OCI-LY7 (cell line): ENCODE measurements at regions not wholly inside any gene's neighbourhood (a gene's known extent, or its start where the extent isn't known, plus 50 kb on each side); places are given as distances from the start of the nearest gene placed in this dataset.

ENCODE experiments used
- BruUV-seq: library from RNA; stranded (reverse); fragments of 400-500 nt; replicated peaks from 2 replicates; lab custom pipeline; 2021; lab: Mats Ljungman, UMichigan
- CTCF ChIA-PET: fragments of 300-600 bp; sonication (Branson Sonifier 250); formaldehyde crosslinking; loops from one replicate; lab custom pipeline; 2022; ENCODE audit warnings: antibody characterized with exemption; ENCODE audit not compliant: unreplicated experiment; lab: Charles Lee
- POLR2A ChIA-PET: fragments of 300-600 bp; sonication (Branson Sonifier 250); formaldehyde crosslinking; loops from one replicate; lab custom pipeline; 2022; ENCODE audit warnings: antibody characterized with exemption; lab: Charles Lee
- DNase-seq: peaks from one replicate; pipeline ENCODE4 v3.0.0-alpha.2; 2015; ENCODE audit warnings: low spot score
- H2AFZ ChIP-seq: fragments of 200-600 bp; sonication (generic), shearing (Covaris generic); 2 replicates; pipeline ENCODE4 v1.6.1; 2014; ENCODE audit warnings: mild to moderate bottlenecking, antibody characterized with exemption, low read length, moderate library complexity
- H3K27ac ChIP-seq: fragments of 200-600 bp; sonication (generic); 2 replicates; pipeline ENCODE4 v1.5.1; 2014; ENCODE audit warnings: mixed run types, low read depth, mild to moderate bottlenecking, moderate library complexity, low read length, inconsistent platforms; ENCODE audit not compliant: poor library complexity, severe bottlenecking
- H3K36me3 ChIP-seq: fragments of 200-600 bp; sonication (generic); 2 replicates; pipeline ENCODE4 v1.6.1; 2014; ENCODE audit warnings: mild to moderate bottlenecking, antibody characterized with exemption, low read length, moderate library complexity, mixed read lengths; ENCODE audit not compliant: insufficient read depth
- H3K4me1 ChIP-seq: fragments of 200-600 bp; sonication (generic); 2 replicates; pipeline ENCODE4 v1.5.1; 2014; ENCODE audit warnings: mild to moderate bottlenecking, low read length; ENCODE audit not compliant: insufficient read depth, poor library complexity, severe bottlenecking
- H3K4me2 ChIP-seq: fragments of 200-600 bp; sonication (generic); 2 replicates; pipeline ENCODE4 v1.6.1; 2014; ENCODE audit warnings: mild to moderate bottlenecking, low read length
- H3K4me3 ChIP-seq: fragments of 200-600 bp; sonication (generic); 2 replicates; pipeline ENCODE4 v1.5.1; 2014; ENCODE audit warnings: mild to moderate bottlenecking, low read depth, low read length; ENCODE audit not compliant: poor library complexity, severe bottlenecking
- H3K79me2 ChIP-seq: fragments of 200-600 bp; sonication (generic); 2 replicates; pipeline ENCODE4 v1.6.1; 2016; ENCODE audit warnings: low read depth, mild to moderate bottlenecking, low read length, moderate library complexity, mixed read lengths; ENCODE audit not compliant: insufficient read depth
- H3K9me2 ChIP-seq: fragments of 200-600 bp; sonication (generic); 2 replicates; pipeline ENCODE4 v1.6.1; 2016; ENCODE audit warnings: mild to moderate bottlenecking, low read length, mixed read lengths; ENCODE audit not compliant: insufficient read depth
- H3K9me3 ChIP-seq: fragments of 200-600 bp; sonication (generic); 2 replicates; pipeline ENCODE4 v1.6.1; 2014; ENCODE audit warnings: mild to moderate bottlenecking, mixed run types, low read length, mixed read lengths
- H4K20me1 ChIP-seq: fragments of 200-600 bp; sonication (generic); 2 replicates; pipeline ENCODE4 v1.6.1; 2014; ENCODE audit warnings: mild to moderate bottlenecking, antibody characterized with exemption, low read length, moderate library complexity, mixed read lengths; ENCODE audit not compliant: insufficient read depth
- CTCF ChIP-seq: fragments of 200-600 bp; sonication (generic); conservative IDR thresholded peaks from 2 replicates; pipeline ENCODE4 v1.5.1; 2014; ENCODE audit warnings: mild to moderate bottlenecking, antibody characterized with exemption, low read length, moderate library complexity, mixed read lengths
- EZH2phosphoT487 ChIP-seq: fragments of 200-600 bp; sonication (generic); IDR thresholded peaks from 2 replicates; pipeline ENCODE4 v1.6.1; 2018; ENCODE audit warnings: low read depth, borderline replicate concordance, mild to moderate bottlenecking, mixed run types, antibody characterized with exemption, low read length, moderate library complexity, mixed read lengths
- intact Hi-C: fragments of 100-400 bp; cut with micrococcal nuclease; formaldehyde crosslinking; loops from one replicate; pipeline ENCODE4 v1.10.0; 2022; ENCODE audit not compliant: unreplicated experiment

GRCh38 chr14:26888592-26888991 is 290.8 kb upstream of the NOVA1 start:
- no peaks in the 10 kb centered on the region for H3K79me2 ChIP-seq
- no TSS peak for BruUV-seq
- H3K4me2 ChIP-seq, result no peak overlapping the region
- no peak overlapping the region for H3K4me3 ChIP-seq
- no peaks in the 10 kb centered on the region for H3K36me3 ChIP-seq
- CTCF ChIA-PET, result no interaction called here
- DNase-seq, result no peak
- no peaks in the 10 kb centered on the region for H3K4me1 ChIP-seq
- H4K20me1 ChIP-seq, result no peaks in the 10 kb centered on the region
- H3K9me2 ChIP-seq, result no peaks in the 10 kb centered on the region
- peaks cover 18% of the 10 kb centered on the region; the same call in 1 of the 2 replicates for H3K9me3 ChIP-seq
- no peak for TF ChIP-seq CTCF
- no peak for TF ChIP-seq EZH2phosphoT487
- H2AFZ ChIP-seq, result no peak overlapping the region
- H3K27ac ChIP-seq, result no peak overlapping the region
- POLR2A ChIA-PET, result no interaction called here
- intact Hi-C loops, result no loop called here

GRCh38 chr14:26896447-26896846 is 298.6 kb upstream of the NOVA1 start:
- Histone ChIP-seq H3K4me3 (no peak overlapping the region), H3K27ac (no peak overlapping the region), H3K4me1 (no peaks in the 10 kb centered on the region), H4K20me1 (no peaks in the 10 kb centered on the region), H3K79me2 (no peaks in the 10 kb centered on the region), H3K9me2 (no peaks in the 10 kb centered on the region), H3K36me3 (no peaks in the 10 kb centered on the region), H3K4me2 (no peak overlapping the region), H3K9me3 (0 out of 2 replicates have a peak, but pooled peaks cover 19% of the 10 kb centered on the region), H2AFZ (no peak overlapping the region)
- ChIA-PET CTCF (no interaction called here), POLR2A (interaction anchor here (0.9 to 1.6 kb wide), 2 partner anchors 15 to 18 kb away, joined by 3 read pairs; no protein-coding TSS in a partner anchor)
- intact Hi-C loops, result no loop called here
- DNase-seq, result no peak
- BruUV-seq, result no TSS peak
- TF ChIP-seq CTCF, result no peak
- TF ChIP-seq EZH2phosphoT487, result no peak

- TF ChIP-seq CTCF (no peak), EZH2phosphoT487 (no peak)
- no peaks in the 10 kb centered on the region for H4K20me1 ChIP-seq
- BruUV-seq, result no TSS peak
- ChIA-PET CTCF (no interaction called here), POLR2A (interaction anchor here (0.9 to 1.6 kb wide), 2 partner anchors 14 to 17 kb away, joined by 3 read pairs; no protein-coding TSS in a partner anchor)
- H3K4me3 ChIP-seq, result no peak overlapping the region
- DNase-seq, result no peak
- no peaks in the 10 kb centered on the region for H3K4me1 ChIP-seq
- no peak overlapping the region for H3K4me2 ChIP-seq
- H3K9me2 ChIP-seq, result no peaks in the 10 kb centered on the region
- no peak overlapping the region for H3K27ac ChIP-seq
- H3K36me3 ChIP-seq, result no peaks in the 10 kb centered on the region
- H3K9me3 ChIP-seq, result peaks cover 22% of the 10 kb centered on the region; the same call in 1 of the 2 replicates
- intact Hi-C loops, result no loop called here
- H3K79me2 ChIP-seq, result no peaks in the 10 kb centered on the region
- no peak overlapping the region for H2AFZ ChIP-seq
These were observed 299.4 kb upstream of the NOVA1 start for GRCh38 chr14:26897196-26897595.
